ENCODE measurements at regions not wholly inside any gene's neighbourhood (a gene's known extent, or its start where the extent isn't known, plus 50 kb on each side); places are given as distances from the start of the nearest gene placed in this dataset.

DNA sequence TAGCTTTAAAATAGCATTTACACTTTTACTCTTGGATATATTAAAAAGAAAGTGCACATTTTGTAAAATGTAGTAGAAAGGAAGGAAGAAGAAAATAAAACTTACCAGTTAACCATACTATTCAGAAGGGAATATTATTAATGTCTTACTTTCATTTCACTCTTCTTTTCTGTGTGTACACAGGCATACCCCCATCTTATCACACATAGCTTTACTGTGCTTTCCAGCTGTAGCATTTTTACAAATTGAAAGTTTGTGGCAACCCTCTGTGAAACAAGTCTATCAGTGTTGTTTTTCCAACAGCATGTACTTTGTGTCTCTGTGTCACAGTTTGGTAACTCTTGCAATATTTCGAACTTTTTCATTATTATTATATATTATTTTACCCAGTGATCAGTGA, 314.5 kb downstream of the UTRN start (continued):
- no peak for TF ChIP-seq ZNF3 (CRISPR knock-in tag; IDR thresholded peaks at IDR 0.05)
- no peak for TF ChIP-seq PBX2 (CRISPR knock-in tag; IDR thresholded peaks at IDR 0.05)
- no peak for TF ChIP-seq ARNTL (CRISPR knock-in tag; IDR thresholded peaks at IDR 0.05)

- Histone ChIP-seq H3K27ac (ENCODE audit: extremely low read length, insufficient read depth, low read length) (no peak overlapping the region), H3K4me2 (ENCODE audit: low read depth, low read length) (no peak overlapping the region), H4K20me1 (ENCODE audit: insufficient read depth, low read length) (no peaks in the 10 kb centered on the region), H3K4me3 (replicated peaks in 1 of 3; ENCODE audit: insufficient read depth in 1 of 3, low read depth in 2 of 3, low read length in 3 of 3) (no peak overlapping the region), H3K9me3 (ENCODE audit: low read length) (no peaks in the 10 kb centered on the region), H3K79me2 (ENCODE audit: insufficient read depth, low read length) (no peaks in the 10 kb centered on the region), H2AFZ (ENCODE audit: low read length) (no peak overlapping the region), H3K4me1 (ENCODE audit: insufficient read depth, low read length) (0 out of 2 replicates have a peak, but pooled peaks cover 5% of the 10 kb centered on the region), H3K36me3 (replicated peaks in 1 of 2; ENCODE audit: control insufficient read depth in 1 of 2, insufficient read depth in 2 of 2, low read length in 2 of 2) (peaks cover 0 to 2% of the 10 kb centered on the region in 2 experiments; a peak in 2 of 5 replicates), H3K27me3 (ENCODE audit: control insufficient read depth in 1 of 2, insufficient read depth in 2 of 2, low read length in 2 of 2) (no peaks in the 10 kb centered on the region), H3K9ac (ENCODE audit: insufficient read depth, low read depth, low read length) (no peak overlapping the region)
- CTCF ChIA-PET (ENCODE audit: low intra/inter-chr PET ratio, low total read pairs): no interaction called here
- DNase-seq (ENCODE audit: low spot score) (no peak), ATAC-seq (no peak), FAIRE-seq (no peak)
- no TSS peak for BruUV-seq (replicated peaks)
- intact Hi-C loops (cut with micrococcal nuclease; ENCODE audit: unreplicated experiment): no loop called here
- in situ Hi-C loops (cut with HindIII; ENCODE audit: extremely low pct_ligation_motif_present, low pct_unique_long_range_greater_than_20kb): no loop called here
- WGBS (ENCODE audit: low lambda C conversion rate): 92% methylated on average over 2 of the region's 2 CpGs
- POLR2A ChIA-PET: no interaction called here
- TF ChIP-seq ETS1 (CRISPR knock-in tag; IDR thresholded peaks at IDR 0.05) (no peak), ZBTB46 (CRISPR knock-in tag; IDR thresholded peaks at IDR 0.05; ENCODE audit: borderline replicate concordance) (no peak), MAFF (IDR thresholded peaks at IDR 0.05; ENCODE audit: low read depth, low read length) (no peak), REPIN1 (CRISPR knock-in tag; IDR thresholded peaks at IDR 0.05; ENCODE audit: borderline replicate concordance, low read depth) (no peak), ZBTB38 (CRISPR knock-in tag; IDR thresholded peaks at IDR 0.05) (no peak)
These were observed 316.1 kb downstream of the UTRN start for GRCh38 chr6:144601221-144601620.

Measured in HepG2 (cell line).